ENCODE measurements at regions not wholly inside any gene's neighbourhood (a gene's known extent, or its start where the extent isn't known, plus 50 kb on each side); places are given as distances from the start of the nearest gene placed in this dataset.

DNA sequence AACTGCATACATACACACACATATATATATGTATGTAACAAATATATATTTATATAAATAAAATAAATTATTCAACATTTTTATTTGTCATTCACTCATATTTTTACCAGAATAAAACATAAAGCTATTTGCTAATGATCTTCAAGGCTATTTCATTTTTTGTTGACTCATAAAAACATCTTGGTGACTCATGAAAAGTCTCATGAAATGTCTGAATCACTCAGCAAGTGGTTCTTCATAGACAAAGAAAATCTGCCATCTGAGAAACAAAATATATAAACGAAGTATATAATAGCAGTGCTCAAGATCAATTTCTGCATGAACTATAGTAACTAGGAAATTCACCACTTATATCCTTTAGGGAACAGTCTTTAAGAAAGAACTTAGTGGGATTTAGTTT, 764.8 kb upstream of the FAT3 start:
- DNase-seq (ENCODE audit: low spot score), result no peak

DNA sequence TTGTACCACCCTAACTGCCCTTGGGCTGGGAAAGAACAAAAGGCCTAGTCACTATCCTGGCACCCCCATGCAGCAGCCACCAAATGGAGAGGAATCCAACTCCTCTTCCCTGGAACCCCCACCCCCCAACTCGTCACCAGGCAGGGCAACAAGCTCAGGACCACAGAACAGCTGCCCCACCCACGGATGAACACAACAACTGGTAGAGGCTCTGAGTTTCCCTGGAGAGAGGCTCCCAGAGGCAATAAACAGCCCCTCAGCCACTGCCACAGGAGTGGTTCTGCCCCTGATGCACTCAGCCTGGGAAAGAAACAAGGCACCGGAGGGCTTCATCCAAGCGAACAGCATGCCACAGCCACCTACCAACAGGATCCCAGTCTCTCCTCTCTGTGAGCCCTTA, 778.4 kb upstream of the FAT3 start:
- no peak for DNase-seq (ENCODE audit: low spot score)

DNA sequence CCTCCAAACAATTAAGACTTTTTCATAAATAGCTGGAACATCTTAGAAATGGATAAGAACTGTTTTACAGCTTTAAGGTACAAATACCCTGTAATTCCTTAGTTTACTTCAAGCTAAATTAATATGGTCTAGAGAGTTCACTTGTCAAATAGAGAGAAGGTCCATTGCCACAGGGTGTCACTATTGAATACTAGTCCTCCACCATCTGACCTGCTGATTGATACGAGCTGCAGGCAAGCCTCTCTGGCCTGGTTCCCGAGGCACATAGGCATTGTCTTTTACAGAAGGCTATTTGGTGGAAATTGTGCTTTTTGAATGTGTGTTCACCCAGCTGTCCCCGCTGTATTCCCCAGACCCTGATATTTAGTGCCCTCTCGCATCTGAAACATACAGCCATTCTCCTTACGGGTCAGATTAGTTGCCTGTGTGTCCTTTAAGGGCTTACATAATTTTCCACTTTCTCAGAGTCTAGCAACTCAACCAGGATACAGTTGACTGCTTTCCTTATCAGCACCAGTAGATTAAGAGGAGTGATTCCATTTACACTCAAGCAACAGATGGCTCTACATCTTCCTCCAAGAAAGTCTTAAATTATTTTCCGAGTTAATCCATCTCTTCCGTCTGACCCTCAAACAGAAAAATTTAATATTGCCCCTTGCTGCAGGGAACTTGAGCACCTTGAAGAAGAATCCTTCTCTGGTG, 788.8 kb upstream of the FAT3 start:
- DNase-seq (ENCODE audit: low spot score), result peak; percentile 2

DNA sequence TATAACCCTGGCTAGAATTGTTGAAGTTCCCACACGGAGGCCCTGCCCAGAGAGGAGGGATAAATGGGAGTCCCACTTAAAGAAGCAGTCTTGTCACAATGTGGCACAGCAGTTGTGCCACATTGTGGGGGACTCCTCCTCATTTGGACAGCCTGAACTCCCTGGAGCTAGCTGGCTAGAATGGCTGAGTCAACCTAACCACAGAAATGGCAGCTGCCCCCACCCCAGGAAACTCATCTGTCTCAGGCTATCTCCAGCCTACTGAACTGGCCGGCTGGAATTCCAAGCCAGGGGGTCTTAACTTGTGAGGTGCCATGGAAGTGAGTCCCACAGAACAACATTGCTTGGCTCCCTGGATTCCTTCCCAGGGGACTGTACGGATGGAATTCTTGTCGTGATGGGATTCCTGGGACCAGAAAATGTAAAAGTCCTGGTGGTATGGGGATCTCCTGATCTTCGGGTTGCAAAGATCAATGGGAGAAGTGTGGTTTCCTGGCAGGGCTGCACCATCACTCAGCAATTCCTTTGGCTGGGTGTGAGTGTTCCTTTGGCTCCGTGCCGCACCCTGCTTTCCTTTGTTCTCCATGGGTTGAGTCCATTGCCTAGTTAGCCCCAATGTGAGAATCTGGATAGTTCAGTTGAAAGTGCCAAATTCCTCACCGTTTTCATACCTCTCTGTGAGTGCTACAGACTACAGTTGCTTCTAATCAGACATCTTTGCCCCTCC, 791.2 kb upstream of the FAT3 start:
- DNase-seq (ENCODE audit: low spot score), result no peak

DNA sequence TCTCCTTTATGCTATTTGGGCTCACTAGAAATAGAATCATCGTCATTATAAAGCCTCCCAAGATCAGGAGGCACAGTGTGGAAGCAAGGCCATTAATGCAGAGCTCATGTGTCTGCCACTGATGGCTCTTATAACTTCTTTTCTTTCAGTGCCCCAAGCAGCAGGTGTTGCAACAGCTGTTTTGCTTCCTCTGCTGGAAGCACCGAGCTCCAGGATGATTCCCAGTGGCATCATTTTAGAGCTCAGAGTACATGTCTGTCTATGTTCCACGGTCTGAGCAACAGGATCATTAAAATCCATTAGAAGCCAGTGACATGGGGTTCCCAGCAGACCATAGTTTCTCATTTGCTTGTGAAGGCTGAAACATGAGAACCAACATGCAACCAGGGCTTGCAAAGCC, 803.0 kb upstream of the FAT3 start:
- DNase-seq (ENCODE audit: low spot score), result no peak

DNA sequence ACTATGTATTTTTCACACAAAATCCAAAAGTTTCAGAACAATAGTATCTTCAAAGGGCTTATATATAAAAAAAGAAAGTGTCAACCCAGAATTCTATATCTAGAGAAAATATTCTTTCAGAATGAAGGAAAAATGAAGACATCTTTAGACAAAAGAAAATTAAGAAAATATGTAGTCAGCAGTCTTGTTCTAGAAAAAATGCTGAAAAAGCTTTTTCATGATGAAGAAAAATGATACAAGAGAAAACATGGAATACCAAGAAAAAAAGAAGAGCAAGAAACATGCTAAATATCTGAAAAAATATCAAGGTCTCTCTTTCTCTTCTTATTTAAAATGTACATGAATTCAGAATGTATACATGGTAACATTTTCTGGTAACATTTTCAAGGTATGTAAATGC, 816.8 kb upstream of the FAT3 start:
- DNase-seq (ENCODE audit: low spot score), result no peak

DNA sequence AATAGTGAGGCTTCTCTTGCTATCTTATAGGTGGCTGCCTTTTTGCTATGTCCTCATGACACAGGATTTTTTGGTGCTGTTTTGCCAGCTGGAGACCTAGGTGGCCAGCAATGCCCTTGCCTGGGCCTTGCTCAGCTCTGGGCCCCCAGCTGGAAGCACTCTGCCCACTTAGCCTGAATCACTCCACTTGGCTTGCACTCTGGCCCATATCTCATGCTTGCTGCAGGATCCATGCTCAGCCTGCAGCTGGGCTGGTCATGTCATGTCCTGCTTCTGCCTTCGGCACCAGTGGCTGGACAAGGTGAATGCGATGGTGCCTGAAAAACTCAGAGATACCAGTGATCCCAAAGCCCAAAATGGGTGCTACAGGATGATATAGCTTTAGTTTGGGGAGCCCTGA, 818.6 kb upstream of the FAT3 start:
- no peak for DNase-seq (ENCODE audit: low spot score)

DNA sequence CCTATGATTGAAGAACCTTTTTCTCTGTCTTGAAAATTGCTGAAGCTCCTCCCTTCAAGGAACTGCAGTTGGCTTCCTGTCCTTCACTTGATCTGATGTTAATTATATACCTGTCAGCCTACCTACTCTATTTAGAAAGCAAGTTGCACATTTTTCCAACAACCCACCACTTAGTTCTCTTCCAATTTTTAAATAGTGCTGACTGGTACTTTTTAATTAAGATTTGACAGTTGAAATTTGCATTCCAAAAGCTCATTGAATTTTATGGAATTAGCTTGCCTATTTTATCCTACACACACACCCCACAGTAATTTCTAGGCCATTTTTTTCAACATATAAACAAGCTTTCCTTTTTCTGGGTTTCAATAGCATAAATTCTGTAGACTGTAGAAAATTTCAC, 820.3 kb upstream of the FAT3 start:
- DNase-seq (ENCODE audit: low spot score), result no peak

DNA sequence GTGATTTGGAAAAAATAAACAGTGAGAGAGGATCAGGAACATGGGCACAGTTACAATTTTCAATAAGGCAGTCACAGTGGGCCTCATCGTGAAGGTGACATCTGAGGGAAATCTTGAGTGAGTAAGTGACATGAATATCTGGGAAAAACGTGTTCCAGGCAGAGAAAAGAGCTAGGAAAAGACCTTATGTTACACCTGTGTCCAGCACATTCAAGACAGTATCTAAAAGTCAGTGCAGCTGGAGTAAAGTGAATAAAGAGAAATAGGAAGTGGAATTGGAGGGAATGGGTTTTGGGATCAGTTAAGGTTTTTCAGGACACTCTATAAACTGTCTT, 827.5 kb upstream of the FAT3 start:
- DNase-seq (ENCODE audit: low spot score), result no peak

DNA sequence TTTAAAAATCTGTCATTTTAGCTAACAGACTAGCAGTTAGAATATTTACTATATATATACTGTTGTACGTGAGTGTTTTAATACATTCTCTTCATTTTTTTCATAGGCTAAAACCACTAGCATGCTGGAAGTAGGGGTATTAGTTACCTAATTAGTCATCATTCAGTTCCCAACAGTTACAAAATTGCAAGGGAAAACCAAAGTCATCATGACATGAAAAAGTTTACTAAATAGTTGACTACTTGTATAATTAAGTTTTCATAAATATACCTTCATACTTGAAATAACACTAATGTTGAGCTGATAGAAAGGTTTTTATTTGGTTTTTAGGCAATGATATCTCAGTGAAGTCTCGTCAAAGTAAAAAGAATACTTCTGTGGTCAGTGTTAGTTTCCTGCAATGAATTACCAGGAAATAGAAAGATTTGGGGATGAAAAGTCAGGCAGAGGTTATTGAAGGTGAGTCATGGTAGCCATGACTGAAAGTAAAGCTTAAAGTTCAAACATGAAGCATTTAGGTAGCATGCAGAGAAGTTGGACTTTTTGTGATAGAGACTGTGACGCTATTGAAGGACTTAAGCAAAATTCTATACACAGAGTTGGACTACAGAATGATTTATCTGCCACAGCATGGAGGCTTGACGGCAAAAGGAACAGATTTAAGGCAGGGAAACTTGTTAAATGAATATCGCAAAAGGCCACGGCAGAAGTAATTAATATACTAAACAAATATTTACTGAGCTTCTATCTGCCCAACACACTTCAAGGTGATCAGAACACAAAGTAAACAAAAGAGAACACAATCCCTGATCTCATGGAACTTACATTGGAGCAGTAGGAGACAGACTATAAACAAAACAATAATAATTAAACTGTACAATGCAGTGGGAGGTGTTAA, 828.1 kb upstream of the FAT3 start:
- DNase-seq (ENCODE audit: low spot score), result no peak

DNA sequence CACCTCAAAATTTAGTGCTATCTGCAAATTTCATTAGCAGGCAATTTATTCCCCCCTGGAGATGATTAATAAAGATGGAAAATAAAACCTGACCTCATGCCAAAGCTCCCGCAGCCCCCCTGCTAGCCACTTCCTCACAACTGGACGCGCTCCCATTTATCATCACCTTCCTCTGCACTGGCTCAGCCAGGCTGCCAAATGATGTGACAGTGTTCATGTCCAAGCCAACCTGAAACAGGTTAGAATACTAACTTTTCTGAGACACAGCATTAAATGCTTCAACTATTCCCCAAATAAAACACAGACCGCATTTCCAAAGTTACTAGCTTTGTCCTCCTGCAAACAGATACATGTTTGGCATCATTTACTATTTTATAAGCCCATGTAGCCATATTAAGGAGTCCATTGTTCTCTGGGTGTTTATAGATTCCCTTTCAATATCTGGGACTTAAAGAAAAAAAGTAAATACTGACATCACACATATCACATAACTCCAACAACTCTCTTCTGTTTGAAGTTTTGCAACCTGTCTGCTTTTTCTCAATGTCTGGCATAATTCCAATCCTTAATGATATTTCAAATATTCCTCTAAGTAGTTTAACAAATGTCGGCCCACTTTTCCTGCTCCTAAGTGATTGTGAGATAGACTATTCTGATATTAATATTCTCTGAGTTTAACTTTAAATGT, 829.7 kb upstream of the FAT3 start:
- DNase-seq (ENCODE audit: low spot score), result no peak

DNA sequence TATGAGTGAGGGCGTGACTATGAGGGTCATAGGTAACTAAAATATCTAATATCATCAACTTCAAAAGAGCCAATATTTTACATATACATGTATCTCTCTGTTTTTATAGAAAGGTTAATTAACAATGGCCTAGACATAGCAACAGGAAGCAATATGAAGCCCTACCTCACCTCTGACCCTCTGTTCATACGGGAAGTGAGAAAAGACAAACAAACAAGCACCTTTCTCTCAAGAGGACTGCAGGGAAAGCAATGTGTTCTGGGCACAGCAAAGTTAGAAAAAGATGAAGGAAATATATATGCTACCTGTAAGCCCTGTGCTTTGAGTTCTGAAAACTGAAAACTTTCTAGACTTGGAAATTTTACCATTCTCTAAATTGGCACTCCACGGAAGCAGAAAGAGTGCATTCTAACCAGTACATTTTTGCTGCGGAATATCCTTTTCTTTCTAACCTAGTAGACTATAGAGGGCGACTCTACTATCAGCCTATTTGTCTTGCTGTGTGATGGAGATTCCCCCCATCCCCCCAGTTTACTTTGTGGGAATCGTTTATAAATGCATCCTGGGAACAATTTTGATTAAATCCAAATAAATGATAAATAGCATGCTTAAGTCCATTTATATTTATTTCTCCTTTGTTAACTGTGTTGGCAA, 830.4 kb upstream of the FAT3 start:
- DNase-seq (ENCODE audit: low spot score), result no peak

DNA sequence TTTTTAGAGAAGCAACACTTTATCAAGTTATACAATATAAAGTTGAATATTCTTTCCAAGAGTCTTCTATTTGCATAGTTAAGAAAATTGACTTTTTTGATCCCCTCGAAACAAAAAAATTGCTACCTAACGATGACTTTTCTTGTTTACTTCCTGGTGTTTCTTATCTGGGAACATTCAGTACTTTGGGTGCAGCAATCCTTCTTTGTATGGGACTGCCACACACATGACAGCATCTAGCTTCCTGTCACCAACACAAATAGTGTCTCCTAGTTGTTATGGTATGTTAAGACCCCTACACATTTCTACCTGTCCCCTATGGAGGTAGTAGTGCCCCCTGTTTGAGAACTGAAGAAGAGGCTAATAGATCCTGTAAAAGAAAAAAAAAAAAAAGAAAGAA, 841.7 kb upstream of the FAT3 start:
- DNase-seq (ENCODE audit: low spot score), result no peak

DNA sequence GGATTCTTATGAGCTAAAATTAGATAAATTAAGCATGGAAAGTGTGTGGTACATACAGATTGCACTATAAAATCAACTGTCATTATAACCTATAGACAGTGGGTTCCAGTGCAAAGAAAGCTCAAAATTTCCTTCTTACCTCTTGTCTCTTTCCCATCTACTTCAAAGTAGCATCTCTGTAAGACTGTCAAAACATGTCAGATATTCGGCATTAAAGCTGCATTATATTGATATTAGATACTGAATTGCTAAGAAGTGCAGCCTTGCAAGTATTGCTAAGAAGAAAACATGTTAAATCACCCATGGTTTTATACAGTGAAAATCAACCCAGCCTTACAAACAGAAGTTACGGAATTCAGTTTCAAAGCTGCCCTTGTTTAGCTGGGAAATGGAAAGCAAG, 849.8 kb upstream of the FAT3 start:
- DNase-seq (ENCODE audit: low spot score), result no peak

DNA sequence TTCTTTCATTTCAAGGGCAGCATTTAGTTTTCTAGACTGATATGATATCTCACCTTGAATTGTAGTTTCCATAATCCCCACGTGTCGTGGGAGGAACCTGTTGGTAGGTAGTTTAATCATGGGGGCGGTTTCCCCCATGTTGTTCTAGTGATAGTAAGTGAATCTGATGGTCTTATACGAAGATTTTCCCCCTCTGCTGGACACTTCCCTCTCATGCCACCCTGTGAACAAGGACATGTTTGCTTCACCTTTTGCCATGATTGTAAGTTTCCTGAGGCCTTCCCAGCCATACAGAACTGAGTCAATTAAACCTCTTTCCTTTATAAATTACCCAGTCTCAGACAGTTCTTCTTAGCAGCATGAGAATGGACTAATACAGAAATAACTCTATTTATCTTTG, 851.1 kb upstream of the FAT3 start:
- no peak for DNase-seq (ENCODE audit: low spot score)

DNA sequence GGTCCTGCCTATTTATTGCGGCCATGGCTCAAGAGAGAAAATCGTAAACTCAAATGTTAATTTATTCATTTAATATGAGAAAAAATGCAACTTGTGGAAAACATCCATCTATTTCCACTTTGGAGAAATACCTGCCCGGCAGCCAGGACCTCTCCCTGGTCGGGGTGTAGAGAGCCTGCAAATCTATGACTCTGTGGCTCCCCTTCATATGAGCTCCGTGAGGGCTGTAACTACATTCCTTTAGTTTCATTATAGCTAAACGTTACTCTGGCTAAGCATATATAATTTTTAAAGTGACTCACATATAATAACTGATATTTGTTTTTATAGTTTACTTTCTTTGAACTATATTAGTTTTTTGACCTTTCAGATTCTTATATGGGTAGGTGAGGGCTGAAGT, 857.8 kb upstream of the FAT3 start:
- DNase-seq (ENCODE audit: low spot score), result no peak

DNA sequence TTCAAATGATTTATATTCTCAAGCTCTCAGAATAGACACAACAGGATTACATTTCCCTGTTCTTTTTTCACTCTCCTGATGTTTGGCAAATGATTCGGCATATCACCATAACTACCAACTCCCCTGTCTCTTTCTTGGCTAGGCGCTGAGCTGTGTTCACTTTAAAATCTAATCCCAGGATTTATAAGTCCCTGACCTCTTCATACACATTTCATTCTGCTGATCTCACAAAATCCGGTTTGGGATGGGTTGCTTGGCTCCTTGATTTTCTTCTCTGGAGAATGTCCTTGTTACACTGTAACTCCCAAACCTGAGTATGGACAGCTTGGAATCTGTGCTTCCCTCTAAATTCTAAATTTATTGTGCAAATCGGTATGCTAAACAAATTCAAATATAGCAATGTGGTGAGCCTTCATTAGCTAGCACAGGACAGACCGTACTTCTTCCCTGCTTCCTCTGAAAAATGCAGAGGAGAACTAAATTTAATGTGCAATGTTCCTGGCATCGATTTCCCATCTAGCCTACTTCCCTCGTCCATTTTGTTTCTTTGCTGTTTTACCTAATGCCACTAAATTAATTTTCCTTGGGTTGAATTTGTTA, 858.5 kb upstream of the FAT3 start:
- no peak for DNase-seq (ENCODE audit: low spot score)

DNA sequence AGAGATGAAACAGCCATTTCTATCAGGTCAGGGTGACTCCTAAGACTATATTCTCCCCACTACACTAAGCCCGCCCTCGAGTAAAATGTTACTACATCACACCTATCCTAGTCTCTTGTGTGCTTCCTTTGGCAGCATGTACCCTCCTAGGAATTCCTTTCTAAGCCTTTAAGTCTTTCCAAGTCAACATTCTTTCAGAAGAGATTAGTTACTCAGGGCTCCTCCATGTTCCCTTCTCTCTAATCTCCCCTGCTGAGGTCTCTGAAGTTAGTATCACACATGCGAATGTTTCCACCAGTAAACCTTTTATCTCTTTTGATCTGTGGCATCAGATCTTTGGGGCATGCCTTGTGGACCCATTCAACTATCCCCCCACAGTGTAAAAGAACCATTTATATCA, 873.7 kb upstream of the FAT3 start:
- DNase-seq (ENCODE audit: low spot score), result no peak

DNA sequence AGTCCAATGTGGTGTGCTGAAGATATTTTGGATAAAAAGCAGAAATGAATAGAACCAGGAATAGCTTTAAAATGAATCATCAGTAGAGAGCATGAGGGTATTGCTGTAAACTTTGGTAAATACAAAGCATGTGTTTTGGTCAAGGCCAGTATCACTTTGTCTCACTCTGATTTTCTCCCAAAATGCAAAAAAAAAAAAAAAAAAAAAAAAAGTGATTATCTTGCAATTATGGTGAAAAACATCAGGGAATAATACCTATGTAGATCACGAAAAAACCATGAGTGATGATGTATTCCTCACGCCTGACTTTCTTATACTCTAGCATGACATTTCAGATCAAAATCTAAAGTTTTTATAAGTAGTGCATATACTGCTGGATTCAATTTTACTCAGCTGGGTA, 897.9 kb upstream of the FAT3 start:
- DNase-seq (ENCODE audit: low spot score), result no peak

DNA sequence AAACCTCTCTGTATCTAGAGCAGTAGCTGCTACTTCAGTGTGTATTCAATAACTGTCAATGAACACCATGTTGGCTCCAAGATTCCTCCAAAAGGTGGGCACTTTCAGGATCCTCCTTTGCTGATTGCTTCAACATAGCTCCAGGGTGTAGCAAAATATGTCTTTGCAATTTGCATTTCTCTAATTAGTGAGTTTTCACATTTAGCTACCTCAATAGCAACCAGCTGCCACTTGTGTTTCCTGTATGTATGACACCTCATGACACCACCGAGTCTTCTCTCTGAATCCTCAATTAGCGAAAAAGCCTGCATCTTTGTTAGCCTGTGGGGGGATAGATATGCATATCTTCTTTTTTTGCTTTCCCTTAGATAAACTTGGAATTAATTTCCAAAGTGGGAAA, 898.3 kb upstream of the FAT3 start:
- no peak for DNase-seq (ENCODE audit: low spot score)

DNA sequence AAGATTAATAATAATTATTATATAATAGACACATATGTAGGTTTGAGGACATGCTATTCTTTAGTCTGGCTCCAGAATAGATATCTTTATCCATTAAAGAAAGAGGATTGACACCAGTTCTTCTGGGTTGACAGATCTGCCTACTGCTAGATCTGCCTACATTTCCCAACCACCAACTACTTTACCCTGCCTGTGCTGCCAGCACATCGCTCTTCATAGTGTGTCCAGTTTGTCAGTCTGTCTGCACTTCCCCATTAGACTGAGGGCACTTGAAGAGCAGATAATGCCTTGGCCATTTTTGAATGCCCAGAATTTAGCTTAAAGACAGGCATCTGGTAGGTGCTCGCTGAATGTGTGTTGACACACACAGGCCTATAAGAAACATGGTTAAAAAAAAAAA, 910.1 kb upstream of the FAT3 start:
- DNase-seq (ENCODE audit: low spot score), result no peak

DNA sequence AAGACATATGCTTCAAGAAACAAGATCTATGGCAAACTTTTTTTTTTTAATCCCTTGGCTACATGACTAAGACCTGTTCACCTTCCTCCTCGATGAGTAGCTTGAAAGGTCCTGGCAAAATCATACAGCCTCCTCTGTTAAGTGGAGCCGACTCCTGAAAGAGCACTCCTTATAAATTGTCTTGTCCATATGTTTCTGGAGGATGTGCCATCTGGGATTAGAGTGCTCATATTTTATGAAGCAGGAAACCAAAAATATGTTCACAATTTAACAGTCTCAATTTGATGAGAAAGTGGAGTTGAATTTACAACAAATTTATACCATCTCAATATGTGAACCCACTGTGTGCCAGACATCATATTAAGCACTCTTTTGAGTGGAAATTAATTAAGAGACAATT, 912.1 kb upstream of the FAT3 start:
- DNase-seq (ENCODE audit: low spot score), result peak; percentile 24
